Loucy (cell line): ENCODE measurements at regions not wholly inside any gene's neighbourhood (a gene's known extent, or its start where the extent isn't known, plus 50 kb on each side); places are given as distances from the start of the nearest gene placed in this dataset.

Experiments used
- H2AFZ ChIP-seq: fragments of 200-600 bp; sonication (generic); 2 replicates; pipeline ENCODE4 v1.6.0; 2016; ENCODE audit warnings: antibody characterized with exemption, mild to moderate bottlenecking, low read length, moderate library complexity
- H3F3A ChIP-seq: fragments of 200-600 bp; 2 replicates; pipeline ENCODE4 v1.6.0; 2016; ENCODE audit warnings: antibody characterized with exemption, low read depth, mild to moderate bottlenecking
- H3K27me3 ChIP-seq: fragments of 200-600 bp; sonication (generic); 2 replicates; pipeline ENCODE4 v1.6.1; 2014; ENCODE audit warnings: low read length, mild to moderate bottlenecking; ENCODE audit not compliant: insufficient read depth, poor library complexity, severe bottlenecking
- H3K36me3 ChIP-seq: fragments of 200-600 bp; sonication (generic); 2 replicates; pipeline ENCODE4 v1.6.1; 2016; ENCODE audit warnings: low read length; ENCODE audit not compliant: insufficient read depth
- H3K4me1 ChIP-seq: fragments of 200-600 bp; sonication (generic); 2 replicates; pipeline ENCODE4 v1.5.1; 2014; ENCODE audit warnings: low read length, mild to moderate bottlenecking; ENCODE audit not compliant: insufficient read depth, poor library complexity, severe bottlenecking
- H3K4me2 ChIP-seq: fragments of 200-600 bp; sonication (generic); 2 replicates; pipeline ENCODE4 v1.6.0; 2014; ENCODE audit warnings: antibody characterized with exemption, low read length, low read depth, mild to moderate bottlenecking; ENCODE audit not compliant: poor library complexity, severe bottlenecking
- H3K4me3 ChIP-seq: fragments of 200-600 bp; sonication (generic); 2 replicates; pipeline ENCODE4 v1.5.1; 2014; ENCODE audit warnings: low read length, mild to moderate bottlenecking, mixed read lengths; ENCODE audit not compliant: poor library complexity, severe bottlenecking
- H3K79me2 ChIP-seq: fragments of 200-600 bp; sonication (generic); 2 replicates; pipeline ENCODE4 v1.6.1; 2014; ENCODE audit warnings: low read length; ENCODE audit not compliant: insufficient read depth
- H3K9ac ChIP-seq: fragments of 200-600 bp; sonication (generic); 2 replicates; pipeline ENCODE4 v1.6.0; 2014; ENCODE audit warnings: mild to moderate bottlenecking, low read depth, low read length, moderate library complexity; ENCODE audit not compliant: poor library complexity, severe bottlenecking
- H3K9me2 ChIP-seq: fragments of 200-600 bp; sonication (generic); replicated peaks from 2 replicates; pipeline ENCODE4 v1.6.1; 2016; ENCODE audit warnings: low read depth, low read length, mixed read lengths
- H3K9me3 ChIP-seq: fragments of 200-600 bp; sonication (generic); 2 replicates; pipeline ENCODE4 v1.6.1; 2014; ENCODE audit warnings: mild to moderate bottlenecking, antibody characterized with exemption, low read length, low read depth; ENCODE audit not compliant: insufficient read depth
- H4K20me1 ChIP-seq: fragments of 200-600 bp; sonication (generic); 2 replicates; pipeline ENCODE4 v1.6.0; 2014; ENCODE audit warnings: antibody characterized with exemption, low read length, mild to moderate bottlenecking; ENCODE audit not compliant: insufficient read depth, poor library complexity, severe bottlenecking
- EZH2phosphoT487 ChIP-seq: fragments of 200-600 bp; IDR thresholded peaks from 2 replicates; pipeline ENCODE4 v1.6.1; 2018; ENCODE audit warnings: antibody characterized with exemption, mild to moderate bottlenecking, moderate library complexity, borderline replicate concordance
- TF ChIP-seq, protein P1 (sequence below): fragments of 200-600 bp; sonication (generic); conservative IDR thresholded peaks from 2 replicates; pipeline ENCODE4 v1.5.1; 2014; ENCODE audit warnings: mild to moderate bottlenecking, antibody characterized with exemption, low read length

- H3K9me2 ChIP-seq: no peaks in the 10 kb centered on the region
- H3F3A ChIP-seq: no peaks in the 10 kb centered on the region
- TF ChIP-seq, protein P1, sequence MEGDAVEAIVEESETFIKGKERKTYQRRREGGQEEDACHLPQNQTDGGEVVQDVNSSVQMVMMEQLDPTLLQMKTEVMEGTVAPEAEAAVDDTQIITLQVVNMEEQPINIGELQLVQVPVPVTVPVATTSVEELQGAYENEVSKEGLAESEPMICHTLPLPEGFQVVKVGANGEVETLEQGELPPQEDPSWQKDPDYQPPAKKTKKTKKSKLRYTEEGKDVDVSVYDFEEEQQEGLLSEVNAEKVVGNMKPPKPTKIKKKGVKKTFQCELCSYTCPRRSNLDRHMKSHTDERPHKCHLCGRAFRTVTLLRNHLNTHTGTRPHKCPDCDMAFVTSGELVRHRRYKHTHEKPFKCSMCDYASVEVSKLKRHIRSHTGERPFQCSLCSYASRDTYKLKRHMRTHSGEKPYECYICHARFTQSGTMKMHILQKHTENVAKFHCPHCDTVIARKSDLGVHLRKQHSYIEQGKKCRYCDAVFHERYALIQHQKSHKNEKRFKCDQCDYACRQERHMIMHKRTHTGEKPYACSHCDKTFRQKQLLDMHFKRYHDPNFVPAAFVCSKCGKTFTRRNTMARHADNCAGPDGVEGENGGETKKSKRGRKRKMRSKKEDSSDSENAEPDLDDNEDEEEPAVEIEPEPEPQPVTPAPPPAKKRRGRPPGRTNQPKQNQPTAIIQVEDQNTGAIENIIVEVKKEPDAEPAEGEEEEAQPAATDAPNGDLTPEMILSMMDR: no peak
- TF ChIP-seq EZH2phosphoT487: no peak
Observed at GRCh38 chr10:94049911-94050310, 56.2 kb downstream of the PLCE1 start.

GRCh38 chr10:94052281-94052680 is 58.5 kb downstream of the PLCE1 start:
- no peak overlapping the region for H2AFZ ChIP-seq
- H3K27me3 ChIP-seq: no peaks in the 10 kb centered on the region
- no peaks in the 10 kb centered on the region for H3F3A ChIP-seq
- no peaks in the 10 kb centered on the region for H3K9me2 ChIP-seq
- H3K4me3 ChIP-seq: no peak overlapping the region
- no peaks in the 10 kb centered on the region for H3K4me1 ChIP-seq
- no peaks in the 10 kb centered on the region for H4K20me1 ChIP-seq
- H3K9me3 ChIP-seq: no peaks in the 10 kb centered on the region
- TF ChIP-seq, protein P1: no peak
- TF ChIP-seq EZH2phosphoT487: no peak
- H3K36me3 ChIP-seq: no peaks in the 10 kb centered on the region
- H3K79me2 ChIP-seq: no peaks in the 10 kb centered on the region
- no peak overlapping the region for H3K9ac ChIP-seq
- H3K4me2 ChIP-seq: no peak overlapping the region

More at GRCh38 chr10:94049911-94050310, 56.2 kb downstream of the PLCE1 start:
- H3K79me2 ChIP-seq: no peaks in the 10 kb centered on the region
- H3K9ac ChIP-seq: no peak overlapping the region
- no peak overlapping the region for H3K4me3 ChIP-seq
- H4K20me1 ChIP-seq: no peaks in the 10 kb centered on the region
- H3K4me2 ChIP-seq: no peak overlapping the region
- no peaks in the 10 kb centered on the region for H3K27me3 ChIP-seq
- no peaks in the 10 kb centered on the region for H3K36me3 ChIP-seq
- H3K4me1 ChIP-seq: no peaks in the 10 kb centered on the region
- no peaks in the 10 kb centered on the region for H3K9me3 ChIP-seq
- H2AFZ ChIP-seq: no peak overlapping the region

GRCh38 chr10:94052866-94053791 is 59.4 kb downstream of the PLCE1 start:
- Histone ChIP-seq H3K4me2 (no peak overlapping the region), H3K9me3 (no peaks in the 10 kb centered on the region), H3F3A (no peaks in the 10 kb centered on the region), H2AFZ (no peak overlapping the region), H3K4me3 (no peak overlapping the region), H3K9ac (no peak overlapping the region), H3K9me2 (no peaks in the 10 kb centered on the region), H4K20me1 (no peaks in the 10 kb centered on the region), H3K36me3 (no peaks in the 10 kb centered on the region), H3K27me3 (no peaks in the 10 kb centered on the region), H3K4me1 (no peaks in the 10 kb centered on the region), H3K79me2 (no peaks in the 10 kb centered on the region)
- no peak for TF ChIP-seq EZH2phosphoT487
- TF ChIP-seq, protein P1: no peak
